ENCODE measurements at regions not wholly inside any gene's neighbourhood (a gene's known extent, or its start where the extent isn't known, plus 50 kb on each side); places are given as distances from the start of the nearest gene placed in this dataset.

DNA sequence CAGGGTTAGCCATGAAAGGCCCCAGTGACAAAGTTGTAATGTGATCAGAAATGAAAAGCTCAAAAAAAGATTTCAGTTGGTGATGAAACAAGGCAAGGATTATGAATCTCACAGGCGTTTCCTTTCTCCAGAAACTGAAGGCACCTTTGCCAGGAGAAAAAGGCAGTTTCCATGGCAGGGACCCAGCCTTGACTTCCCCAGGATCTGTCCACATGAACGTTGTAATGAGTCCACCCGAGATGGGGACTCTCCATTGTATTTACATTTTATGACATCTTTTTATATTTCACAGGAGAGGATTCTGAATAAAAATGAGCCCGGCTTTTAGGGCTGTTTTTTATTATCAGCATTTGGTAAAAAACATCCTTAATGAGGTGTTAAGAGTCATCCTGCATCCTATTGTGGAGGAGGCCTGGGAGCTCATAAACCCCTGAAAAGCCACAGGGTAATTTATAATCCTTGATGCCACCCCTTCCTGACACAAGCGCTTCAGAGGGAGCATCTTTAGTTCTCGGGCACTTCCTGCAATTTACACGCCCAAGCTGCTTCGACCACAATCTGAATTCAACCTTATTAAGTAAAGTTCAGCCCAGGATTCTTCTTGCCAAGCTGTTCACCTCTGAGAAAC, 74.1 kb upstream of the SALL4 start:
- no peak for DNase-seq (ENCODE audit: low read depth)

DNA sequence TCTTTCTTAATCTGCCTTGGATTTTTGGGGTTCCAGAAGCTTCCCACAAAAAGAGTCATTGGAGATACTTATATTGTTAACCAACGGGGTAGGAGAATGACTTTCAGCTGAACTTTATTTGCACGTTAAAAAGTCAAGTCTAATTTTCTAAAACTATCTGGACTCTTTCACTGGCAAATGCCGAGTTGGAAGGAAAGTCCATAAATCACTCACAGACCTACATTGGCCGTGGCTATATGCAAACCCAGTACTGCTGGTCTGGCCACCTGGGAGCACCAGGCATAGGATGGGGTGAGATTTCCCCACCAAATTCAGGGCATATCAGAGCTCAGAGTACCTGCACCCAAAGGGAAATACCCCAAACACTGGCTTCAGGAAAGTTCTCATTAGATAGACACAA, 71.3 kb upstream of the SALL4 start:
- DNase-seq (ENCODE audit: low read depth): no peak

GRCh38 chr20:51871943-51872342, 69.6 kb upstream of the SALL4 start:
- DNase-seq (ENCODE audit: low read depth): no peak

- DNase-seq (ENCODE audit: low read depth): no peak
These were observed 66.7 kb upstream of the SALL4 start for GRCh38 chr20:51869002-51869401.

GRCh38 chr20:51867251-51867650, 64.9 kb upstream of the SALL4 start:
- DNase-seq (ENCODE audit: low read depth): no peak

DNA sequence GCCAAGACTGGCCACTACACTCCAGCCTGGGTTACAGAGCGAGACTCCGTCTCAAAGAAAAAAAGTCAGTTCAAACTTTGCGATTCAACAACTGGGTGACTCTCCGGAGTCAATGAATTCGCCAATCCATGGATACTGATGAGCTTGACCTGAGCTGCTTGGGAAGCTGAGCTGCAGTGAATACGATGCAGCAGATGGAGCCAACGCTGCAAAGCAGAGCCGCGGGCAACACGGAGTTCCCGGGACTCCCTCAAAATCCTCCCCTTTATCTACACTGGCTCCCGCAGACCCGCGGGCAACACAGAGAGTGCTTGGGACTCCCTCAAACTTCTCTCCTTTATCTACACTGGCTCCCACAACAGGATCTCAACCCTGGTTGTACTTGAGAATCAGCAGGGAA, 62.6 kb upstream of the SALL4 start:
- DNase-seq (ENCODE audit: low read depth): no peak

DNA sequence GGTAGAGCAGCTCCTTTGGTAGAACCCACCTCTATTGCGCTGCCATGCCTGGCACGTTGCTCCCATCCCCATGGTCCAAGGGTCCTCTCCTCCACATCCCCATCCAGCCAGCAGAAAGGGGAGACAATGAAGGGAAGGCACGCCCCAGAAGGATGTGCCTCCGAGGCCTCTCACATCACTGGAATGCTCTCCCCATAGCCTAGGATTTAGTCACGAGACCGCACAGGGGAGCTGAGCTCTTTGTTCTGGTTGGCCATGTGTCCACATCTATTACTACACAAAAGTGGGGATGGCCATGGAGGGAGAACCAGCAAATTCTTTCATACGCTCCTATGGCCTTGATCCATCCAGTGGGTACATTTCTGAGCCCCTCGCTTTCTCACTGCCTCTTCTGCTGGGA, 60.5 kb upstream of the SALL4 start:
- no peak for DNase-seq (ENCODE audit: low read depth)

DNA sequence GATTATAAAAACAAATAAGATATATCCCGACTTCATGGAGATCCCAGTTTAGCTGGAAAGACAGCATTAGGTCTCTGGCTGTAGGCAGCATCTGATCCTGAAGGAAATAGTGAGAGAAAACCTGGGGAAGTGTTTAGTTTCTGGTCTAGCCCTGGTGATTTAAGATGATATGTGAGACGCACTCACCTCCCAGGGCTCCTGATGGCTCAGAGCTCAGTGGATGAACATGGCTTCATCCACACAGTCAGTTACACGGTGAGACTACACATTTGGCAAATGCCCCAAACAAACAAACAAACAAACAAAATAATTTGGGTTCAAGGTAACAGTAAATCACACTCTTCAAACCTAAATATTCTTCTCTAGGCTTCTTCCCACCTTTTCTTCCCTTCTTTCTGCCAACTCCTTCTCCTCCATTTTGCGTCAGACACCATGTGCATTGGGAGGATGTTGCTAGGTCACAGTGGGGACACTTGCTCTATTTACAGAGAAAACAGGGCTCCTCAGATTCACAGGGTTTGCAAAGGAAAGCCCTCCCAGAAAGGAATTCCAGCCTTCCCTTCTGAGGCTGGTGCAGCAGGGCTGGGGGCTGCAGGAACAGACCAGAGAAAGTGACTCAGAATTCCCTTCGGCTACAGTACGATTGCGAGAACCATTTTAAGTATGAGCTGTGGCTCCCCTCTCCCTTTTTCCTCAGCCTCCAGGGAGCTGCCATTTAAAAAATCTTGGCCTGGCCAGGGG, 59.6 kb upstream of the SALL4 start:
- no peak for DNase-seq (ENCODE audit: low read depth)

GRCh38 chr20:51860111-51860882, 58.0 kb upstream of the SALL4 start:
- peak; percentile 78 for DNase-seq (ENCODE audit: low read depth)

GRCh38 chr20:51856432-51856831, 54.1 kb upstream of the SALL4 start:
- no peak for DNase-seq (ENCODE audit: low read depth)

DNA sequence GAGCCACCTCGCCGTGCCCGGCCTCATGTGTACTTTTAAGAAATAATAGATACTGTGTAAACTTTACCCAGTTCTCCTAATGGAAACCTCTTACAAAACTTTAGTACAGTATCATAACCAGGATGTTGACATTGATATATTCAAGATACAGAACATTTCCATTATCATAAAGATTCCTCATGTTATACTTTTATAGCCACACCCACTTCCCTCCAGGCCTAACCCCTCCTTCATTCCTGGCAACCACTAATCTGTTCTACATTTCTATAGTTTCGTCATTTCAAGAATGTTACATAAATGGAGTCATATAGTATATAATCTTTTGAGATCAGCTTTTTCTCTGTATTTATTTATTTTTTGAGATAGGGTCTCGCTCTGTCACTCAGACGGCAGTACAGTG, 52.6 kb upstream of the SALL4 start:
- no peak for DNase-seq (ENCODE audit: low read depth)
